ENCODE measurements at regions not wholly inside any gene's neighbourhood (a gene's known extent, or its start where the extent isn't known, plus 50 kb on each side); places are given as distances from the start of the nearest gene placed in this dataset.

- Histone ChIP-seq H3K14ac (ENCODE audit: low read length) (no peak overlapping the region), H3K79me1 (ENCODE audit: low read depth, low read length) (no peaks in the 10 kb centered on the region), H3K4me3 (ENCODE audit: low read length in 2 of 2) (no peak overlapping the region), H2BK15ac (ENCODE audit: low read length) (no peak overlapping the region), H3K9ac (ENCODE audit: low read depth, low read length, poor library complexity) (no peak overlapping the region), H2BK5ac (ENCODE audit: low read length) (no peak overlapping the region), H3K18ac (ENCODE audit: low read length) (no peak overlapping the region), H3K36me3 (replicated peaks in 1 of 2; ENCODE audit: control insufficient read depth in 2 of 2, insufficient read depth in 2 of 2, low read length in 2 of 2) (no peaks in the 10 kb centered on the region), H3K23ac (ENCODE audit: low read depth, low read length, poor library complexity) (no peak overlapping the region), H4K91ac (ENCODE audit: low read depth, low read length, poor library complexity) (no peak overlapping the region), H3K4me1 (ENCODE audit: control insufficient read depth in 2 of 2, insufficient read depth in 1 of 2, low read depth in 1 of 2, low read length in 2 of 2) (no peaks in the 10 kb centered on the region), H2AK5ac (ENCODE audit: low read depth, low read length) (no peak overlapping the region), H3K4ac (ENCODE audit: low read length) (no peak overlapping the region), H3K27me3 (ENCODE audit: control insufficient read depth in 3 of 3, insufficient read depth in 3 of 3, low read depth in 1 of 3, low read length in 3 of 3) (no peaks in the 10 kb centered on the region), H2BK12ac (ENCODE audit: low read length) (no peak overlapping the region), H2AFZ (ENCODE audit: low read length) (no peak overlapping the region), H3K9me3 (replicated peaks in 1 of 2; ENCODE audit: control insufficient read depth in 2 of 2, insufficient read depth in 1 of 2, low read depth in 1 of 2, low read length in 2 of 2) (no peaks in the 10 kb centered on the region), H2BK120ac (ENCODE audit: low read depth, low read length) (no peak overlapping the region), H4K8ac (ENCODE audit: low read depth, low read length) (no peak overlapping the region), H3K4me2 (ENCODE audit: insufficient read depth, low read length, poor library complexity, severe bottlenecking) (no peak overlapping the region), H3K27ac (replicated peaks; ENCODE audit: low read length) (no peak overlapping the region)
- DNase-seq (ENCODE audit: low spot score): no peak
- no CpG with 5 or more reads among the region's 1 CpG for WGBS, 2 donors (ENCODE audit: extremely low coverage in 2 of 2, insufficient read length in 2 of 2, insufficient replicate concordance in 1 of 2)
These were observed 147.3 kb upstream of the NABP1 start for GRCh38 chr2:191530618-191531017.

GRCh38 chr2:191533693-191534180 is 144.2 kb upstream of the NABP1 start:
- DNase-seq (ENCODE audit: low spot score): no peak
- H4K8ac ChIP-seq (ENCODE audit: low read depth, low read length): no peak overlapping the region
- no peak overlapping the region for H2BK12ac ChIP-seq (ENCODE audit: low read length)
- no peak overlapping the region for H3K18ac ChIP-seq (ENCODE audit: low read length)
- no peak overlapping the region for H3K9ac ChIP-seq (ENCODE audit: low read depth, low read length, poor library complexity)
- no peak overlapping the region for H3K23ac ChIP-seq (ENCODE audit: low read depth, low read length, poor library complexity)
- H3K27ac ChIP-seq (replicated peaks; ENCODE audit: low read length): no peak overlapping the region
- H3K79me1 ChIP-seq (ENCODE audit: low read depth, low read length): no peaks in the 10 kb centered on the region
- no peak overlapping the region for H3K14ac ChIP-seq (ENCODE audit: low read length)
- H3K4me2 ChIP-seq (ENCODE audit: insufficient read depth, low read length, poor library complexity, severe bottlenecking): no peak overlapping the region
- peaks cover 0 to 4% of the 10 kb centered on the region in 2 donors for H3K4me1 ChIP-seq (ENCODE audit: control insufficient read depth in 2 of 2, insufficient read depth in 1 of 2, low read depth in 1 of 2, low read length in 2 of 2)
- no peak overlapping the region for H2BK120ac ChIP-seq (ENCODE audit: low read depth, low read length)
- no peaks in the 10 kb centered on the region for H3K36me3 ChIP-seq (replicated peaks in 1 of 2; ENCODE audit: control insufficient read depth in 2 of 2, insufficient read depth in 2 of 2, low read length in 2 of 2)
- WGBS, 2 donors (ENCODE audit: extremely low coverage in 2 of 2, insufficient read length in 2 of 2, insufficient replicate concordance in 1 of 2): no CpG with 5 or more reads among the region's 1 CpG
- no peak overlapping the region for H4K91ac ChIP-seq (ENCODE audit: low read depth, low read length, poor library complexity)
- no peak overlapping the region for H2AFZ ChIP-seq (ENCODE audit: low read length)
- H3K27me3 ChIP-seq (ENCODE audit: control insufficient read depth in 3 of 3, insufficient read depth in 3 of 3, low read depth in 1 of 3, low read length in 3 of 3): no peaks in the 10 kb centered on the region
- H2BK15ac ChIP-seq (ENCODE audit: low read length): no peak overlapping the region
- no peaks in the 10 kb centered on the region for H3K9me3 ChIP-seq (replicated peaks in 1 of 2; ENCODE audit: control insufficient read depth in 2 of 2, insufficient read depth in 1 of 2, low read depth in 1 of 2, low read length in 2 of 2)
- H2AK5ac ChIP-seq (ENCODE audit: low read depth, low read length): no peak overlapping the region
- H3K4ac ChIP-seq (ENCODE audit: low read length): no peak overlapping the region
- no peak overlapping the region for H3K4me3 ChIP-seq (ENCODE audit: low read length in 2 of 2)
- no peak overlapping the region for H2BK5ac ChIP-seq (ENCODE audit: low read length)

- H4K91ac ChIP-seq (ENCODE audit: low read depth, low read length, poor library complexity): no peak overlapping the region
- WGBS, 2 donors (ENCODE audit: extremely low coverage in 2 of 2, insufficient read length in 2 of 2, insufficient replicate concordance in 1 of 2): no CpG with 5 or more reads among the region's 4 CpGs
- no peak overlapping the region for H4K8ac ChIP-seq (ENCODE audit: low read depth, low read length)
These were observed 140.0 kb upstream of the NABP1 start for GRCh38 chr2:191537921-191538320.

GRCh38 chr2:191538334-191538903 is 139.5 kb upstream of the NABP1 start:
- no peak overlapping the region for H3K23ac ChIP-seq (ENCODE audit: low read depth, low read length, poor library complexity)
- no peak for DNase-seq (ENCODE audit: low spot score)
- no peak overlapping the region for H3K4ac ChIP-seq (ENCODE audit: low read length)
- no peak overlapping the region for H3K4me3 ChIP-seq (ENCODE audit: low read length in 2 of 2)
- H3K9me3 ChIP-seq (replicated peaks in 1 of 2; ENCODE audit: control insufficient read depth in 2 of 2, insufficient read depth in 1 of 2, low read depth in 1 of 2, low read length in 2 of 2): no peaks in the 10 kb centered on the region
- H2AK5ac ChIP-seq (ENCODE audit: low read depth, low read length): no peak overlapping the region
- H3K4me1 ChIP-seq (ENCODE audit: control insufficient read depth in 2 of 2, insufficient read depth in 1 of 2, low read depth in 1 of 2, low read length in 2 of 2): peaks cover 0 to 4% of the 10 kb centered on the region in 2 donors
- H3K79me1 ChIP-seq (ENCODE audit: low read depth, low read length): no peaks in the 10 kb centered on the region
- H4K91ac ChIP-seq (ENCODE audit: low read depth, low read length, poor library complexity): no peak overlapping the region
- no peaks in the 10 kb centered on the region for H3K27me3 ChIP-seq (ENCODE audit: control insufficient read depth in 3 of 3, insufficient read depth in 3 of 3, low read depth in 1 of 3, low read length in 3 of 3)
- no peak overlapping the region for H2BK12ac ChIP-seq (ENCODE audit: low read length)
- H3K9ac ChIP-seq (ENCODE audit: low read depth, low read length, poor library complexity): no peak overlapping the region
- H3K18ac ChIP-seq (ENCODE audit: low read length): no peak overlapping the region
- H2AFZ ChIP-seq (ENCODE audit: low read length): peak overlapping the region; percentile 48
- no peak overlapping the region for H2BK15ac ChIP-seq (ENCODE audit: low read length)
- H2BK5ac ChIP-seq (ENCODE audit: low read length): no peak overlapping the region
- no peak overlapping the region for H3K27ac ChIP-seq (replicated peaks; ENCODE audit: low read length)
- no peak overlapping the region for H2BK120ac ChIP-seq (ENCODE audit: low read depth, low read length)
- WGBS, 2 donors (ENCODE audit: extremely low coverage in 2 of 2, insufficient read length in 2 of 2, insufficient replicate concordance in 1 of 2): no CpG with 5 or more reads among the region's 7 CpGs
- no peak overlapping the region for H3K4me2 ChIP-seq (ENCODE audit: insufficient read depth, low read length, poor library complexity, severe bottlenecking)
- H3K36me3 ChIP-seq (replicated peaks in 1 of 2; ENCODE audit: control insufficient read depth in 2 of 2, insufficient read depth in 2 of 2, low read length in 2 of 2): no peaks in the 10 kb centered on the region
- no peak overlapping the region for H3K14ac ChIP-seq (ENCODE audit: low read length)
- H4K8ac ChIP-seq (ENCODE audit: low read depth, low read length): no peak overlapping the region

More at GRCh38 chr2:191537921-191538320, 140.0 kb upstream of the NABP1 start:
- Histone ChIP-seq H3K23ac (ENCODE audit: low read depth, low read length, poor library complexity) (no peak overlapping the region), H3K9ac (ENCODE audit: low read depth, low read length, poor library complexity) (no peak overlapping the region), H2BK120ac (ENCODE audit: low read depth, low read length) (no peak overlapping the region), H3K4ac (ENCODE audit: low read length) (no peak overlapping the region), H3K27me3 (ENCODE audit: control insufficient read depth in 3 of 3, insufficient read depth in 3 of 3, low read depth in 1 of 3, low read length in 3 of 3) (no peaks in the 10 kb centered on the region), H3K79me1 (ENCODE audit: low read depth, low read length) (no peaks in the 10 kb centered on the region), H3K36me3 (replicated peaks in 1 of 2; ENCODE audit: control insufficient read depth in 2 of 2, insufficient read depth in 2 of 2, low read length in 2 of 2) (no peaks in the 10 kb centered on the region), H3K14ac (ENCODE audit: low read length) (no peak overlapping the region), H3K27ac (replicated peaks; ENCODE audit: low read length) (no peak overlapping the region), H2BK5ac (ENCODE audit: low read length) (no peak overlapping the region), H2AK5ac (ENCODE audit: low read depth, low read length) (no peak overlapping the region), H3K4me2 (ENCODE audit: insufficient read depth, low read length, poor library complexity, severe bottlenecking) (no peak overlapping the region), H3K9me3 (replicated peaks in 1 of 2; ENCODE audit: control insufficient read depth in 2 of 2, insufficient read depth in 1 of 2, low read depth in 1 of 2, low read length in 2 of 2) (no peaks in the 10 kb centered on the region), H3K4me3 (ENCODE audit: low read length in 2 of 2) (no peak overlapping the region), H2BK15ac (ENCODE audit: low read length) (no peak overlapping the region), H3K4me1 (ENCODE audit: control insufficient read depth in 2 of 2, insufficient read depth in 1 of 2, low read depth in 1 of 2, low read length in 2 of 2) (peaks cover 0 to 4% of the 10 kb centered on the region in 2 donors), H3K18ac (ENCODE audit: low read length) (no peak overlapping the region), H2BK12ac (ENCODE audit: low read length) (no peak overlapping the region), H2AFZ (ENCODE audit: low read length) (no peak overlapping the region)
- no peak for DNase-seq (ENCODE audit: low spot score)
